GM21423 (cell line): ENCODE measurements at regions not wholly inside any gene's neighbourhood (a gene's known extent, or its start where the extent isn't known, plus 50 kb on each side); places are given as distances from the start of the nearest gene placed in this dataset.
"Not testable (repeated sequence)": the region's sequence is repeated elsewhere in the genome, so short reads cannot be mapped to it uniquely, and the experiment has no call there.

Source experiments
- ATAC-seq: cut with Tn5 transposase; IDR thresholded peaks from one replicate; pipeline ENCODE4 v1.9.1; 2021; ENCODE audit warnings: mild to moderate bottlenecking, moderate library complexity; ENCODE audit not compliant: unreplicated experiment

GRCh38 chr10:117838500-117839498, 207.9 kb downstream of the RAB11FIP2 start:
- ATAC-seq: not testable (repeated sequence)

- ATAC-seq: not testable (repeated sequence)
These were observed 190.3 kb downstream of the RAB11FIP2 start for GRCh38 chr10:117856426-117856825.

GRCh38 chr10:117860135-117860534, 186.6 kb downstream of the RAB11FIP2 start:
- ATAC-seq: no peak

DNA sequence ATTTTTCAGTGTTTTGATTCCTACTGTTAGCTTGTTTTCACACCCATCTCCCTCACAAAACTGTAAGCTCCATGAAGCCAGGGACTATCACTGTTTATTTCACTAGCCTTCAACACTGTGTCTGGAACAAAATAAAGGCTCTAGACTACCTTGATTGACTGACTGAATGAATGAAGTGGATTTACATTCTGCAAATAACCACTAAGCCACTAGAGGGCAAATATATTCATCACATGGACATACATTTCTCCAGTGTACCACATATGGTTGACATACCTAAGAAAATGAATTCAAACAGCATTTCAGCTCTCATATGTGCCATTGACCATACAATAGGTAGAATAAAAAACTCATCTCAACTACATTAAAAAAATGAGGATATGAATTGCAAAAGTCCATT, 185.9 kb downstream of the RAB11FIP2 start:
- ATAC-seq: no peak

DNA sequence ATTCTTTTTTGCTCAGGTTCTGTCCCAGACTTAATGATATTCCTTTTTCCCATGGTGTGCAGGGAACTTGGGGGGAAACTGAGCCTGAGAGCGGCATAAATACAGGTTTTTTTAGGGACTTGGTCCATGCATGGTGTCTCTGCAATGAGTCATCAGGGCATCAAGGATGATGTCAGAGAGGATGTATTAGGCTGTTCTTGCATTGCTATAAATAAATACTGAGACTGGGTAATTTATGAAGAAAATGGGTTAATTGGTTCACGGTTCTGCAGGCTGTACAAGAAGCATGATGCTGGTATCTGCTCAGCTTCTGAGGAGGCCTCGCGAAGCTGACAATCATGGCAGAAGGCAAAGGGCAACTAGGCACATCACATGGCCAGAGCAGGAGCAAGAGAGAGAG, 185.4 kb downstream of the RAB11FIP2 start:
- ATAC-seq: no peak

DNA sequence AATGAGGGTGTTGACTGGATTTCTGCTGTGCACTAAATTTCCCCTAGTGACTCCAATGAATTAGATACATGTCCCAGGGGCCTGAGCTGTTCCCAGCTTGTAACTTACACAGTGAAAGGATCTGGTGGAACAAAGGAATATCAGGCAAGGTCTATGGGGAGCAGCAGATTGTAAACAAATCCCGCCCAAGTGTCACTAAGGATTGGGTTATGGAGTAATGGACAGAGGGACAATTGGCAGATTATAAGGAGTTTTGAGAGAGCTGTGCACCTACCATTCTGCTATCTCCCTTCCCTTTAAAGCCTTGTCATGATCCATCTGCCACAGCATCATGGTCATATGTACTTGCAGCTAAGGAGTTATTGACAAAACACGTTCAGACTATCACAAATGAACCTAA, 183.0 kb downstream of the RAB11FIP2 start:
- no peak for ATAC-seq

GRCh38 chr10:117865945-117866344, 180.8 kb downstream of the RAB11FIP2 start:
- no peak for ATAC-seq

- ATAC-seq: no peak
These were observed 178.6 kb downstream of the RAB11FIP2 start for GRCh38 chr10:117868151-117868550.

- ATAC-seq: no peak
These were observed 170.9 kb downstream of the RAB11FIP2 start for GRCh38 chr10:117875793-117876192.

GRCh38 chr10:117876210-117876609, 170.5 kb downstream of the RAB11FIP2 start:
- ATAC-seq: no peak

- no peak for ATAC-seq
These were observed 168.1 kb downstream of the RAB11FIP2 start for GRCh38 chr10:117878626-117879025.

- no peak for ATAC-seq
These were observed 162.6 kb downstream of the RAB11FIP2 start for GRCh38 chr10:117884093-117884492.

- ATAC-seq: no peak
These were observed 162.1 kb downstream of the RAB11FIP2 start for GRCh38 chr10:117884592-117884991.

GRCh38 chr10:117885206-117885829, 161.4 kb downstream of the RAB11FIP2 start:
- no peak for ATAC-seq

GRCh38 chr10:117886766-117887165, 160.0 kb downstream of the RAB11FIP2 start:
- ATAC-seq: no peak

DNA sequence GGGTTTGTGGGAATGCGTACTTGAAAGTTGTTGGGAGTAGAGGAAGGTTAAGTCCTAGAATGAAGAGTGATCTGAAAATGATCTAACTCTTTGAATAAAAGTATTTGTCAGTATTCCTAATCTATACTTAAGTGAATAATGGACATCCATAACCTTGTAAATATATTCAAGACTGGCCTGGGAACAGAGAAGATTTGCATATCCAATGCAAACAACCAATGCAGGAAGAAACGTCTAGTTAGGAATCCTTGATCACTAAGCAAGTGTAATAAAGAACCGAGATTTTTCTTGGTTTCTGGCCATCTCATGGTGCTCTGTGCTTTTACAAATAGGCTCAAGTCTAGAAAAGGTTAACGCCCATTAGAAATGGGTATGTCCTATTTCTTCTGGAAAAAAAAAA, 157.1 kb downstream of the RAB11FIP2 start:
- no peak for ATAC-seq

- no peak for ATAC-seq
These were observed 154.0 kb downstream of the RAB11FIP2 start for GRCh38 chr10:117892681-117893220.

- ATAC-seq: no peak
These were observed 152.4 kb downstream of the RAB11FIP2 start for GRCh38 chr10:117894339-117894738.

DNA sequence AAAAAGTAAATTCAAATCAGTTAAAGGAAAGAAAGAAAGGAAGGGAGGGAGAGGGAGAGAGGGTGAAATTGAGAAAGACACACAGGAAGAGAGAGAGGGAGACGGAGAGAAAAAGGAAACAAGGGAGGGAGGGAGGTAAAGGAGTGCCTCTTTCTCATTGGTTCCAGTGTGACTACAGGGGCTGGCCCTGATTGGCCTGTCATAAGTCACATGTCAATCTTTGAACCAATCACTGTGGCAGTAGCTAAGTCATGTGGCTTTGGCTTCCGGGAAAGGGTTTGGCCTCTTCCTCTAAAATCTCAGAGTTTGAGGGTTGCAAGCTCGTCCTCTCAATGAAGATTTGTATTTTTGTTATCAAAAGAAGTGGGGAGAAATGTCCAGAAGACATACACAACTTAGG, 150.2 kb downstream of the RAB11FIP2 start:
- no peak for ATAC-seq

GRCh38 chr10:117899181-117899683, 147.5 kb downstream of the RAB11FIP2 start:
- no peak for ATAC-seq

GRCh38 chr10:117900280-117900679, 146.5 kb downstream of the RAB11FIP2 start:
- no peak for ATAC-seq

- no peak for ATAC-seq
These were observed 142.9 kb downstream of the RAB11FIP2 start for GRCh38 chr10:117903854-117904253.
